AG08396 (cell line): ENCODE measurements at regions not wholly inside any gene's neighbourhood (a gene's known extent, or its start where the extent isn't known, plus 50 kb on each side); places are given as distances from the start of the nearest gene placed in this dataset.
"Not testable (repeated sequence)": the region's sequence is repeated elsewhere in the genome, so short reads cannot be mapped to it uniquely, and the experiment has no call there.

Source experiments
- DNase-seq: peaks from one replicate; pipeline ENCODE4 v3.0.0; 2012; ENCODE audit warnings: low spot score, mixed read lengths

DNA sequence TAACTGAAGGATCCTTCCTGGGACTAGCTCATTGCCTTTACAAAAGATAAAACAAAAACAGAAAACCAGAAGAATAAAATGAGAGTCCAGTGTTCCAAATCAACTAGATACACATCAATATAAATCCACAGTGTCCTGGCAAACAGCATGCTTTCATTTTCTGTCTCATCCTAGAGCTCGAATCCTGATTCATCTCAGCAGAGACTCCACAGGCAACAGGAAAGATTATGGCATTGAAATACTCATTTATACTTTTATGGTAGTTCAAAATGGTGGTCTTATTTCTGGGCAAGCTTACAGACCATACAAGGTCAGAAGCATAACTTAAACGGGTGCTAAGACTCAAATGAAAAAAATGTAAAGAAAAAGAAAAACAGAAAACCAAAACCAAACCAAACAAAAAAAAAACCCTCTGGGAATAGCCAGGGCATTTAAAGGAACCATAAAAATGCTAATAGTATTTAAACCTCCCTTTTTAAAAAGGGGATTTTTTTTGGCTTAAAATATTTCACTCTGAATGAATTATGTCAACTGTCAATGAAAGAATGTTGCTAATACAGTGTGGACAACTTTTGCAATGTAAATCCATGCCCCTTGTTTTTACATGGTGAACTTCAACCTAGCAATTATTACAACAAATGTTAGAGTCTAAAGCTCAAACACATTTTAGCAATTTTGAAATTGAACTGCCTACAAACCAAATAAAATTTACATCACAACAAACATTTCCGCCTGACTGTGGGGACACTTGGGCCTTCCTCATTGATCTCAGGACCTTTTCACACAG, 57.9 kb downstream of the GPR101 start:
- DNase-seq = no peak

DNA sequence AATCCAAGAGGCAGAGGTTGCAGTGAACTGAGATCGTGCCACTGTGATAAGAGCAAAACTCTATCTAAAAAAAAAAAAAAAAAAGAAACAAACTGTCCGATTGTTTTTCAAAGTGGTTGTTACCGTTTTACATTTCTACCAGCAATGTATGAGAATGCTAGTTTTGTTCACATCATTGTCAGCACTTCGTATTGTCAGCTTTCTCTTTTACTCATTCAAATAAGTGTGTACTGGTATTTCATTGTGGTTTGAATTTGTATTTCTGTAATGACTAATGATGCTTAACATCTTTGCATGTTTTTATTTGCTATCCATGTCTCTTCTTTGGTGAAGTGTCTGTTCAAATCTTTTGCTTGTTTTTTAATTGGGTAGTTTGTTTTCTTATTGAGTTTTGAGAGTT, 65.8 kb downstream of the GPR101 start:
- no peak for DNase-seq

- DNase-seq = no peak
Observed at GRCh38 chrX:136963973-136964372, 69.8 kb downstream of the GPR101 start.

GRCh38 chrX:136961594-136962135, 72.1 kb downstream of the GPR101 start:
- DNase-seq = no peak

GRCh38 chrX:136954930-136955329, 74.4 kb upstream of the RBMX start:
- DNase-seq = peak; percentile 14

DNA sequence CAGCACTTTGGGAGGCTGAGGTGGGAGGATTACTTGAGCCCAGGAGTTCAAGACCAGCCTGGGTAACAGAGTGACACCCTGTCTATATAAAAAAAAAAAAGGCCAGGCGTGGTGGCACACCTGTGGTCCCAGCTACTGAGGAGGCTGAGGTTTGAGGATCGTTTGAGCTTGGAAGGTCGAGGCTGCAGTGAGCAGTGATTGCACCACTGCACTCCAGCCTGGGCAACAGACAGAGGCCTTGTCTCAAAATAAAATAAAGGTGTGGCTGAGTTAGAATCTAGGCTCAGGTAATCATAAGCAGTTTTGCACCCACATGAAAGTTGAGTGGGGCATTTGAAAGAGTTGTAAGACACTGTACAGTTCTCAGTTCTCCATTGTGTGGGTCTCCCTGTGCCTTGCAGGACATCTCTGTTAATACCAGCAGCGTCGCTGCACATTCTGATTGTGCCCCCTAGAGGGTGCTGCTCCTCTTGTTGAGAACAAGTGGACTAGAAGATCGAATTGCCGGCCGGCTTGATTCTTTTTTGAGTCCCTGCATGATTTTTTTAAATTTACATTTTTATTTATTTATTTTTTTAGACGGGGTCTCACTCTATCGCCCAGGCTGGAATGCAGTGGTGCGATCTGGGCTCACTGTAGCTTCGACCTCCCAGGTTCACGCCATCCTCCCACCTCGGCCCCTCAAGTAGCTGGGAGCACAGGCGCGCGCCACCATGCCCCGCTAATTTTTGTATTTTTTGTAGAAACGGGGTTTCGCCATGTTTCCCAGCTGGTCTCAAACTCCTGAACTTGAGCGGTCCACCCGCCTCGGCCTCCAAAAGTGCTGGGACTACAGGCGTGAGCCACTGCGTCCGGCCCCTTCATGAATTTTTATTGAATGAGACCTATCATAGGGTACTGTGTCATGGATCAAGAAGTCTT, 73.6 kb upstream of the RBMX start:
- DNase-seq = peak; percentile 39

DNA sequence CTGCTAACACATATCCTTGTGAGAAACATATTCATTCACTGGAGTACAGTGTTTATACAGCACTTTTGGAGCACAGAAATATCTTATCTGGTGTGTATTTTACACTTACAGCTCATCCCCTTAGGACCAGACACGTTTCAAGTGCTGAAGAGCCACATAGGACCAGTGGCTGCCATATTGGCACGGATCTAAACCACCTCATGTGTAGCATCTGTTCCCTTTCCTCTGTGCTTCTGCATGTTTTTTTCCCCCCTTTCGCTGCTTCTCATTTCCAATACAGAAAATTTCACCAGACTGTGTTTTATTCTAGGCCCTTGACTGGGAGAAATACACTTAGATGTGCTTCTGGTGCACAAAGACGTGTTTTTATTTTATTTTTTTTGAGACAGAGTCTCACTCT, 69.7 kb upstream of the RBMX start:
- no peak for DNase-seq

DNA sequence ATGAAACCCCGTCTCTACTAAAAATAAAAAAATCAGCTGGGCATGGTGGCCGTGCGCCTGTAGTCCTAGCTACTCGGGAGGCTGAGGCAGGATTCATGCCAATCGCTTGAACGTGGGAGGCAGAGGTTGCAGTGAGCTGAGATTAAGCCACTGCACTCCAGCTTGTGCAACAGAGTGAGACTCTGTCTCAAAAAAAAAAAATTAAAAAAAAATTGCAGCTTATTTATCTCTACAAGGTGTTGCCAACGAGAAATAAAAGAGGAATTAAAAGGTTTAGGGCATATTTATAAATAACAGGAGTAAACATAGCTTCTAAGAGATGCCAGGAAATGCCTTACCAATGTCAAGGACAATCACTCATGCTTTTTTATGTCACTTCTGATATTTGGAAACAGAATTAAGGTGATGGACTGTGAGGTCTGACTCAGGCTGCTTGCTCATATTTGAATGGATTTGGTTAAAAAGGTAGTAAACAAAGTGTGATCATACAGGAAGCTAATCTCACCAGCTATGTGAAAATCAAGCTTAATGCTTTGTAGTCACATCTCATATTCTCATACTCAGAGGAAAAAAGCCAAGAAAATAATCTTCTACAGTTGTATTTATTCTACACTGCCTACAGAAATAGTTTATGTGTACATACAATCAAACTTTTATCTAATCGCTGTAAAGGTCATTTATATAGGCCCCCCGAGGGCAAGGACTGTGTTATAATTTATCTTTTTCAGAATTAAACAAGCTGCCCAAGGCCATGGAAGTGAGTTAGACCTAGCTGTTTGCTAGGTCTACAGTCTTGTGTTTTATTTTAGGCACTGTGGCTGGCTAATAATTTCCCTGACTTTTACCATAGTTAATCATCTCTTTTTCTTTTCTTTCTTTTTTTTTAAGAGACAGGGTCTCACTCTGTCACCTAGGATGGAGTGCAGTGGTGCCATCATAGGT, 61.1 kb upstream of the RBMX start:
- no peak for DNase-seq

DNA sequence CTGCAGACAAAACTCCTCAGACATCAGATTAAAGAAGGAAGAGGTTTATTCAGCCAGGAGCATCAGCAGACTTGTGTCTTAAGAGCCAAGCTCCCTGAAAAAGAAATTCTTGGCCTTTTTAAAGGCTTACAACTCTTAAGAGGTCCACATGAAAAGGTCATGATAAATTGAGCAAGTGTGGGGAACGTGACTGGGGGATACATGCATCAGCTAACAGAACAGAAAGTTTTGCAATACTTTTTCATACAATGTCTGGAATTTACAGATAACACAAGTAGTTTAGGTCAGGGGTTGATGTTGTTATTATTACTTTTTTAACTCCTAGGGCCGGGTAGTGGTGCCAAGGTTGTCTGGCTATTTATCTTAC, 55.6 kb upstream of the RBMX start:
- no peak for DNase-seq

- DNase-seq = not testable (repeated sequence)
Observed at GRCh38 chrX:136935533-136936182, 55.1 kb upstream of the RBMX start.

- not testable (repeated sequence) for DNase-seq
Observed at GRCh38 chrX:136934652-136935051, 54.1 kb upstream of the RBMX start.

DNA sequence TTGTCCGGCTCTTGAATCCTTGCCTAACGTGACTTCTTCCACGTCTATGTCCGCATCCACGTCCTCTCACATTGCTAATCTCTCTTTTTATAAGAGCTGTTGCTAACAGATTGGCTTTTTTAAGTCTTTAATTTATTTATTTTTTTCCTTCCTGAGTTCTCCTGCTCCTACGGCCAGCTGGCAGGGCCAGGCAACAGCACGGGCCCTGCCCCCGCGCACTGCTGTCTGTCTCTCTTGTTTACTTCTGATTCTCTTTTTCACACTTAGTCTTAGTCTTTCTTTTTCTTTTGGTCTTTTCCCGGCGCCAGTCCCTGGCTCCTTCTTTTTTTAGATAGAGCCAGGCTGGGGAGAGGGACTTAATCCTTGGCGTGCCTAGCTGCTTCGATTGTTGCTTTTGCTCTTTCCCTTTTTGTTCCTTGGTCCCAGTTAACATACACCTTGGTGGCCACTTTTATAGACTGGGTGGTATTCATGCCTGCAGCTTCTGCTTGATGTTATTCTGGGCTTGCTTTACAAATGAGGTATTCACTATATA, 53.2 kb upstream of the RBMX start:
- DNase-seq = no peak

GRCh38 chrX:136931661-136932060, 51.1 kb upstream of the RBMX start:
- DNase-seq = no peak
